Ishikawa (cell line): ENCODE measurements at regions not wholly inside any gene's neighbourhood (a gene's known extent, or its start where the extent isn't known, plus 50 kb on each side); places are given as distances from the start of the nearest gene placed in this dataset.

Experiments used
- EP300 ChIP-seq: IDR thresholded peaks from 2 replicates; pipeline ENCODE4 v1.6.1; 2012; ENCODE audit warnings: borderline replicate concordance
- FOXM1 ChIP-seq: IDR thresholded peaks from 2 replicates; pipeline ENCODE4 v1.6.1; 2012; ENCODE audit warnings: low read depth, borderline replicate concordance
- MAX ChIP-seq: IDR thresholded peaks from 2 replicates; pipeline ENCODE4 v1.6.1; 2012
- RAD21 ChIP-seq: IDR thresholded peaks from 2 replicates; pipeline ENCODE4 v1.6.1; 2012; ENCODE audit warnings: low read depth
- REST ChIP-seq: IDR thresholded peaks from 2 replicates; pipeline ENCODE4 v1.6.1; 2012; ENCODE audit warnings: low read depth, mild to moderate bottlenecking
- TEAD4 ChIP-seq: IDR thresholded peaks from 2 replicates; pipeline ENCODE4 v1.6.1; 2012
- YY1 ChIP-seq: IDR thresholded peaks from 2 replicates; pipeline ENCODE4 v1.6.1; 2012; ENCODE audit warnings: low read depth
- ZBTB7A ChIP-seq: IDR thresholded peaks from 2 replicates; pipeline ENCODE4 v1.6.1; 2012; ENCODE audit warnings: low read depth

- TF ChIP-seq TEAD4 (no peak), EP300 (no peak), REST (no peak), MAX (no peak), YY1 (no peak), FOXM1 (no peak), ZBTB7A (no peak), RAD21 (no peak)
Measured at GRCh38 chr9:134541097-134541747, 100.4 kb upstream of the COL5A1 start.
